ENCODE measurements at regions not wholly inside any gene's neighbourhood (a gene's known extent, or its start where the extent isn't known, plus 50 kb on each side); places are given as distances from the start of the nearest gene placed in this dataset.
A peak's percentile ranks its signal among the peaks of the same experiment; 100 is the strongest.

DNA sequence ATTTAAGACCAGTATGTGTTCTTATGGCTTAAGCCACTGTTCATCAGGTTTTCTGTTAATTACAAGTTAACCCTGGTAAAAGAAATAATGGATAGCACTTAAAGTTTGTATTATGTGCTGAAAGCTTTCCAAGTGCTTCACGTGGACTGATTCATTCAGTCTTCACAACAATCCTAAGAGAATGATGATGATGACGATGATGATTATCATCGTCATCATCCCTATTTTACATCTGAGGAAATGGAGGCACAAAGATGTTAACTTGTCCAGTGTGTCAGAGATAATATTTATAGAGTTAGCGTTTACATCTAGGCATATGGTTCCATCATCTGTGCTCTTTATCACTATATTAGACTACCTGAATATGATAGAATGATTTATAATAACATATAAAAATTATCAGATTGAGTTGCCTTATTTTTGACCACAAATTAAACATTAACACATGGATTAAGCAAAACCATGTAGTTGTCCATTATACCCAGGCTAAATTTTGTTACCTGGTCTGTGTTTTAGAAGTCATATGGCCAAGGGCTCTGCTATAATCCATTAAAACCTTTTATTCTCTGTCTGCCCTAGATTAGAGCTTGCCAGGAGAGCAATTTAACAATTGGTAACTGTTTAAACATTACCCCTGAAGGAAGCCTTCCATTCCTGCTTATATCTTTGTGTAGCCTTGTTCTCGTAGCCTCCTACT lies 102.3 kb upstream of the MAP3K1 start:
- no peak for TF ChIP-seq CTCF (IDR thresholded peaks at IDR 0.05)
- H3K27me3 ChIP-seq (ENCODE audit: control insufficient read depth in 1 of 2, insufficient read depth in 2 of 2, low read length in 2 of 2), result no peaks in the 10 kb centered on the region
- CTCF ChIA-PET, result no interaction called here
- H3K27ac Mint-ChIP-seq, result no peak overlapping the region
- peaks cover 14% of the 10 kb centered on the region for H3K4me1 ChIP-seq (ENCODE audit: insufficient read depth, low read length)
- ATAC-seq (ENCODE audit: poor library complexity) (no peak), DNase-seq (no peak)
- no peaks in the 10 kb centered on the region for H3K36me3 Mint-ChIP-seq (ENCODE audit: low read depth)
- intact Hi-C loops (cut with DNase I, micrococcal nuclease), result no loop called here
- no peak overlapping the region for H3K27ac ChIP-seq (ENCODE audit: low read depth in 1 of 2, low read length in 2 of 2)
- peaks cover 41% of the 10 kb centered on the region for H3K4me1 Mint-ChIP-seq (ENCODE audit: low read depth)
- H3K9me3 Mint-ChIP-seq, result no peaks in the 10 kb centered on the region
- POLR2A ChIA-PET, result interaction anchor here (0.6 kb wide), 1 partner anchor 8 kb away, joined by 3 read pairs; no protein-coding TSS in a partner anchor
- H3K9me3 ChIP-seq (ENCODE audit: control insufficient read depth in 1 of 2, insufficient read depth in 1 of 2, low read length in 2 of 2), result no peaks in the 10 kb centered on the region
- no peaks in the 10 kb centered on the region for H3K27me3 Mint-ChIP-seq
- H3K4me3 Mint-ChIP-seq, result no peak overlapping the region
- H3K36me3 ChIP-seq (ENCODE audit: insufficient read depth, low read length), result no peaks in the 10 kb centered on the region
- H3K4me3 ChIP-seq (ENCODE audit: low read length), result no peak overlapping the region

GRCh38 chr5:56710826-56711590 lies 104.3 kb upstream of the MAP3K1 start:
- Histone ChIP-seq H3K36me3 (ENCODE audit: insufficient read depth, low read length) (no peaks in the 10 kb centered on the region), H3K4me1 (ENCODE audit: insufficient read depth, low read length) (no peaks in the 10 kb centered on the region), H3K27me3 (ENCODE audit: control insufficient read depth in 1 of 2, insufficient read depth in 2 of 2, low read length in 2 of 2) (no peaks in the 10 kb centered on the region), H3K9me3 (ENCODE audit: control insufficient read depth in 1 of 2, insufficient read depth in 1 of 2, low read length in 2 of 2) (no peaks in the 10 kb centered on the region), H3K4me3 (ENCODE audit: low read length) (no peak overlapping the region), H3K27ac (ENCODE audit: low read depth in 1 of 2, low read length in 2 of 2) (no peak overlapping the region)
- H3K27ac Mint-ChIP-seq, result peak overlapping the region; percentile 16
- H3K36me3 Mint-ChIP-seq (ENCODE audit: low read depth), result no peaks in the 10 kb centered on the region
- no peak overlapping the region for H3K4me3 Mint-ChIP-seq
- no peak for TF ChIP-seq CTCF (IDR thresholded peaks at IDR 0.05)
- ChIA-PET CTCF (no interaction called here), POLR2A (interaction anchor here (0.9 to 1.3 kb wide), 3 partner anchors 10 to 231 kb away, joined by 3 read pairs; no protein-coding TSS in a partner anchor)
- H3K9me3 Mint-ChIP-seq, result no peaks in the 10 kb centered on the region
- intact Hi-C loops (cut with DNase I, micrococcal nuclease), result no loop called here
- ATAC-seq (ENCODE audit: poor library complexity) (no peak), DNase-seq (peak in 2 of 14 experiments; percentile 31 to 53)
- no peaks in the 10 kb centered on the region for H3K27me3 Mint-ChIP-seq
- H3K4me1 Mint-ChIP-seq (ENCODE audit: low read depth), result peaks cover 28% of the 10 kb centered on the region

GRCh38 chr5:56706504-56706903 lies 108.8 kb upstream of the MAP3K1 start:
- POLR2A ChIA-PET, result no interaction called here

More at GRCh38 chr5:56706504-56706903, 108.8 kb upstream of the MAP3K1 start:
- Histone ChIP-seq H3K4me1 (ENCODE audit: insufficient read depth, low read length) (peaks cover 6% of the 10 kb centered on the region), H3K9me3 (ENCODE audit: control insufficient read depth in 1 of 2, insufficient read depth in 1 of 2, low read length in 2 of 2) (no peaks in the 10 kb centered on the region), H3K4me3 (ENCODE audit: low read length) (no peak overlapping the region), H3K36me3 (ENCODE audit: insufficient read depth, low read length) (no peaks in the 10 kb centered on the region), H3K27me3 (ENCODE audit: control insufficient read depth in 1 of 2, insufficient read depth in 2 of 2, low read length in 2 of 2) (no peaks in the 10 kb centered on the region), H3K27ac (ENCODE audit: low read depth in 1 of 2, low read length in 2 of 2) (no peak overlapping the region)
- CTCF ChIA-PET, result no interaction called here
- Mint-ChIP-seq H3K4me3 (no peak overlapping the region), H3K9me3 (no peaks in the 10 kb centered on the region), H3K27me3 (no peaks in the 10 kb centered on the region), H3K36me3 (ENCODE audit: low read depth) (no peaks in the 10 kb centered on the region), H3K4me1 (ENCODE audit: low read depth) (peaks cover 42% of the 10 kb centered on the region), H3K27ac (no peak overlapping the region)
- no peak for DNase-seq
- no peak for ATAC-seq (ENCODE audit: poor library complexity)
- TF ChIP-seq CTCF (IDR thresholded peaks at IDR 0.05), result no peak
- intact Hi-C loops (cut with DNase I, micrococcal nuclease), result no loop called here

All from CD4-positive, alpha-beta T cell (primary cell).